ENCODE measurements at regions not wholly inside any gene's neighbourhood (a gene's known extent, or its start where the extent isn't known, plus 50 kb on each side); places are given as distances from the start of the nearest gene placed in this dataset.

DNA sequence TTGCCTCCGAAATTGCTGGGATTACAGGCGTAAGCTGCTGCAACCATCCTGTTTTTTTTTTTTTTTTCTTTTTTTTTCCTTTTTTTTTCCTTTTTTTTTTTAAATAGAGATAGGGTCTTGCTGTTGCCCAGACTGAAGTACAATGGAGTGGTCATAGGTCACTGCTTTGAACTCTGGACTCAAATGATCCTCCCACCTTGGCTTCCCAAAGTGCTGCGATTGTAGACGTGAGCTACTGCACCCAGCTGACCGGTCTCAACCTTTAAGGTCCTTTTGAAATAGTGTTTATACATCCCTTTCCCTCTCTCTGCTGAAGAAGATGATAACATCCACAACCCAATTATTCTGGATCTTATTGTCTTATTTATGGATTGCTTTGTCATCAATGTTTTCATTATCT lies 548.7 kb downstream of the GBA3 start:
- Histone ChIP-seq H2BK20ac (ENCODE audit: low read depth, low read length) (no peak overlapping the region), H3K36me3 (ENCODE audit: control insufficient read depth, insufficient read depth, low read length) (no peaks in the 10 kb centered on the region), H3K56ac (ENCODE audit: extremely low read depth, insufficient read depth, low read length) (no peak overlapping the region), H4K20me1 (ENCODE audit: insufficient read depth, low read length) (no peaks in the 10 kb centered on the region), H2BK15ac (ENCODE audit: low read depth, low read length) (no peak overlapping the region), H3K18ac (ENCODE audit: low read depth, low read length) (no peak overlapping the region), H3K4me1 (ENCODE audit: control insufficient read depth, insufficient read depth, low read length) (no peaks in the 10 kb centered on the region), H3K14ac (replicated peaks; ENCODE audit: low read depth, low read length) (no peak overlapping the region), H3K79me1 (ENCODE audit: low read depth in 1 of 2, low read length in 2 of 2) (no peaks in the 10 kb centered on the region), H3K27me3 (ENCODE audit: control insufficient read depth, insufficient read depth, low read length) (no peaks in the 10 kb centered on the region), H4K5ac (ENCODE audit: low read depth, low read length) (no peak overlapping the region), H4K8ac (ENCODE audit: low read depth in 2 of 2, low read length in 2 of 2) (no peak overlapping the region), H2BK120ac (ENCODE audit: low read depth, low read length) (no peak overlapping the region), H3K4me2 (ENCODE audit: low read depth, low read length) (no peak overlapping the region), H3K9me3 (ENCODE audit: control insufficient read depth, insufficient read depth, low read length) (no peaks in the 10 kb centered on the region), H2AK5ac (ENCODE audit: low read depth, low read length) (no peak overlapping the region), H3K27ac (ENCODE audit: insufficient read depth, low read length) (no peak overlapping the region), H3K9ac (ENCODE audit: low read depth, low read length) (no peak overlapping the region), H4K91ac (ENCODE audit: insufficient read depth, low read depth, low read length) (no peak overlapping the region), H3K4ac (ENCODE audit: low read depth, low read length) (no peak overlapping the region), H3K9me1 (ENCODE audit: insufficient read depth, low read length) (no peaks in the 10 kb centered on the region), H2AK9ac (replicated peaks; ENCODE audit: low read depth, low read length, poor library complexity) (no peak overlapping the region), H3K23ac (ENCODE audit: low read depth, low read length) (no peak overlapping the region), H3K4me3 (ENCODE audit: insufficient read depth, low read depth, low read length) (no peak overlapping the region), H2BK5ac (ENCODE audit: low read depth, low read length, poor library complexity, severe bottlenecking) (no peak overlapping the region), H2AFZ (replicated peaks; ENCODE audit: low read length, poor library complexity) (no peak overlapping the region)
- no TSS peak for BruUV-seq (replicated peaks)
- intact Hi-C loops (cut with micrococcal nuclease) (no loop called here), in situ Hi-C loops (cut with MboI; ENCODE audit: low sequenced_read_pairs) (no loop called here), dilution Hi-C loops (cut with HindIII; ENCODE audit: low sequenced_read_pairs, unreplicated experiment) (no loop called here)
- CTCF ChIA-PET = no interaction called here
- DNase-seq (no peak), ATAC-seq (ENCODE audit: low read depth) (no peak)
- no peak for TF ChIP-seq ELK1 (IDR thresholded peaks at IDR 0.05; ENCODE audit: borderline replicate concordance, low read depth, low read length)
- no peak for TF ChIP-seq CEBPB (IDR thresholded peaks at IDR 0.05; ENCODE audit: low read depth, low read length)
- WGBS, 2 experiments (ENCODE audit: extremely low coverage in 2 of 2, insufficient read length in 1 of 2) = no CpG with 5 or more reads among the region's 5 CpGs
- POLR2A ChIA-PET (ENCODE audit: unreplicated experiment) = no interaction called here
